ENCODE measurements at regions not wholly inside any gene's neighbourhood (a gene's known extent, or its start where the extent isn't known, plus 50 kb on each side); places are given as distances from the start of the nearest gene placed in this dataset.
"Not testable (repeated sequence)": the region's sequence is repeated elsewhere in the genome, so short reads cannot be mapped to it uniquely, and the experiment has no call there.

GRCh38 chr22:48404801-48405447 lies 1422.7 kb downstream of the BRD1 start:
- no peak for DNase-seq

GRCh38 chr22:48403521-48404403 lies 1423.9 kb downstream of the BRD1 start:
- DNase-seq = no peak

GRCh38 chr22:48402591-48403031 lies 1425.1 kb downstream of the BRD1 start:
- DNase-seq = no peak

GRCh38 chr22:48401523-48401922 lies 1426.2 kb downstream of the BRD1 start:
- not testable (repeated sequence) for DNase-seq

- no peak for DNase-seq
These were observed 1429.3 kb downstream of the BRD1 start for GRCh38 chr22:48398181-48398905.

GRCh38 chr22:48397531-48398180 lies 1430.0 kb downstream of the BRD1 start:
- no peak for DNase-seq

- DNase-seq = no peak
These were observed 1430.7 kb downstream of the BRD1 start for GRCh38 chr22:48396785-48397530.

- no peak for DNase-seq
These were observed 1431.4 kb downstream of the BRD1 start for GRCh38 chr22:48396091-48396784.

- DNase-seq = no peak
These were observed 1432.5 kb downstream of the BRD1 start for GRCh38 chr22:48395201-48395600.

- no peak for DNase-seq
These were observed 1432.9 kb downstream of the BRD1 start for GRCh38 chr22:48394787-48395186.

GRCh38 chr22:48393885-48394284 lies 1433.8 kb downstream of the BRD1 start:
- DNase-seq = no peak

- no peak for DNase-seq
These were observed 1434.7 kb downstream of the BRD1 start for GRCh38 chr22:48393041-48393370.

GRCh38 chr22:48391820-48392219 lies 1435.9 kb downstream of the BRD1 start:
- no peak for DNase-seq

GRCh38 chr22:48391171-48391711 lies 1436.4 kb downstream of the BRD1 start:
- DNase-seq = no peak

GRCh38 chr22:48389916-48390315 lies 1437.8 kb downstream of the BRD1 start:
- DNase-seq = no peak

- no peak for DNase-seq
These were observed 1445.5 kb downstream of the BRD1 start for GRCh38 chr22:48382197-48382596.

- DNase-seq = no peak
These were observed 1447.5 kb downstream of the BRD1 start for GRCh38 chr22:48380016-48380665.

- no peak for DNase-seq
These were observed 1448.3 kb downstream of the BRD1 start for GRCh38 chr22:48379371-48379770.

- no peak for DNase-seq
These were observed 1449.0 kb downstream of the BRD1 start for GRCh38 chr22:48378673-48379072.

- DNase-seq = no peak
These were observed 1450.5 kb downstream of the BRD1 start for GRCh38 chr22:48376936-48377712.
